Naive thymus-derived CD4-positive, alpha-beta T cell (primary cell): ENCODE measurements at regions not wholly inside any gene's neighbourhood (a gene's known extent, or its start where the extent isn't known, plus 50 kb on each side); places are given as distances from the start of the nearest gene placed in this dataset.
"Not testable (repeated sequence)": the region's sequence is repeated elsewhere in the genome, so short reads cannot be mapped to it uniquely, and the experiment has no call there.

Experiments used
- ATAC-seq: fragments of 150-1000 bp; cut with Tn5 transposase; 2 replicates; pipeline ENCODE4 v1.10.0; 2021; ENCODE audit warnings: mild to moderate bottlenecking, moderate library complexity
- CTCF ChIA-PET: fragments of 350-600 bp; sonication (Branson Sonifier 250); formaldehyde crosslinking; loops from one replicate; lab custom pipeline; 2021; ENCODE audit warnings: antibody characterized with exemption; lab: Charles Lee
- POLR2A ChIA-PET: fragments of 350-600 bp; sonication (Branson Sonifier 250); formaldehyde crosslinking; loops from one replicate; lab custom pipeline; 2021; ENCODE audit warnings: antibody characterized with exemption, inconsistent platforms; lab: Charles Lee
- DNase-seq, 9 donors: peaks; one replicate each; pipeline versions ENCODE4 v3.0.0 to v3.0.0-alpha.2; 2020 to 2022; ENCODE audit warnings: mixed read lengths in 1 of 9
- H3K27ac ChIP-seq: one replicate; pipeline ENCODE4 v1.7.0; 2013; ENCODE audit warnings: mild to moderate bottlenecking, low read depth, low read length, moderate library complexity
- H3K27me3 ChIP-seq, 2 donors: one replicate each; pipeline ENCODE4 v1.7.0; 2013; ENCODE audit warnings: low read length in 2 of 2, mild to moderate bottlenecking in 2 of 2, moderate library complexity in 2 of 2; ENCODE audit not compliant: control insufficient read depth in 2 of 2, insufficient read depth in 2 of 2
- H3K36me3 ChIP-seq, 3 experiments: 1 replicate in 2 of 3; 2 replicates in 1 of 3; pipeline ENCODE4 v1.7.0; 2013; ENCODE audit warnings: low read length in 3 of 3, mild to moderate bottlenecking in 3 of 3, moderate library complexity in 1 of 3; ENCODE audit not compliant: insufficient read depth in 3 of 3, control insufficient read depth in 2 of 3
- H3K4me1 ChIP-seq, 2 donors: one replicate each; pipeline ENCODE4 v1.7.0; 2013; ENCODE audit warnings: low read length in 2 of 2, mild to moderate bottlenecking in 2 of 2, moderate library complexity in 1 of 2; ENCODE audit not compliant: control insufficient read depth in 2 of 2, insufficient read depth in 2 of 2
- H3K4me3 ChIP-seq: 2 replicates; pipeline ENCODE4 v1.7.0; 2013; ENCODE audit warnings: mild to moderate bottlenecking, low read length
- H3K9me3 ChIP-seq, 3 experiments: 1 replicate in 2 of 3; 2 replicates in 1 of 3; pipeline ENCODE4 v1.7.0; 2013; ENCODE audit warnings: low read length in 3 of 3; ENCODE audit not compliant: control insufficient read depth in 2 of 3
- H3K27ac Mint-ChIP-seq, 9 donors: one replicate each; pipeline ENCODE4 v1.8.0; 2020 to 2022; ENCODE audit warnings: mixed read lengths in 9 of 9, mild to moderate bottlenecking in 8 of 9, moderate library complexity in 5 of 9, inconsistent platforms in 2 of 9
- H3K27me3 Mint-ChIP-seq, 5 donors: one replicate each; pipeline ENCODE4 v1.8.0; 2021 to 2022; ENCODE audit warnings: mixed read lengths in 5 of 5, mild to moderate bottlenecking in 1 of 5
- H3K36me3 Mint-ChIP-seq, 5 donors: one replicate each; pipeline ENCODE4 v1.8.0; 2020 to 2022; ENCODE audit warnings: mixed read lengths in 5 of 5, mild to moderate bottlenecking in 3 of 5, inconsistent platforms in 1 of 5
- H3K4me1 Mint-ChIP-seq, 7 donors: one replicate each; pipeline ENCODE4 v1.8.0; 2020 to 2022; ENCODE audit warnings: mixed read lengths in 7 of 7, mild to moderate bottlenecking in 3 of 7, inconsistent platforms in 1 of 7
- H3K4me3 Mint-ChIP-seq, 10 donors: one replicate each; pipeline ENCODE4 v1.8.0; 2020 to 2022; ENCODE audit warnings: mild to moderate bottlenecking in 10 of 10, mixed read lengths in 10 of 10, moderate library complexity in 6 of 10, inconsistent platforms in 2 of 10
- H3K9me3 Mint-ChIP-seq, 11 donors: one replicate each; pipeline ENCODE4 v1.8.0; 2020 to 2022; ENCODE audit warnings: mixed read lengths in 11 of 11, mild to moderate bottlenecking in 4 of 11, inconsistent platforms in 1 of 11, moderate library complexity in 1 of 11
- intact Hi-C, 2 donors: fragments of 100-400 bp; cut with micrococcal nuclease; formaldehyde crosslinking; loops; one replicate each; pipeline ENCODE4 v1.15.1; 2023

- Mint-ChIP-seq H3K9me3 (peaks cover 0 to 6% (median 0%) of the 10 kb centered on the region in 11 donors), H3K27me3 (no peaks in the 10 kb centered on the region), H3K27ac (no peak overlapping the region), H3K4me3 (no peak overlapping the region), H3K36me3 (peaks cover 0 to 6% (median 4%) of the 10 kb centered on the region in 5 donors), H3K4me1 (peaks cover 0 to 3% (median 3%) of the 10 kb centered on the region in 7 donors)
- Histone ChIP-seq H3K4me1 (no peaks in the 10 kb centered on the region), H3K27me3 (no peaks in the 10 kb centered on the region), H3K36me3 (no peaks in the 10 kb centered on the region), H3K4me3 (no peak overlapping the region), H3K9me3 (no peaks in the 10 kb centered on the region), H3K27ac (no peak overlapping the region)
- POLR2A ChIA-PET = no interaction called here
- DNase-seq = no peak
- CTCF ChIA-PET = no interaction called here
- intact Hi-C loops = no loop called here
- no peak for ATAC-seq
These were observed 116.3 kb upstream of the PNPLA4 start for GRCh38 chrX:8043546-8043945.

GRCh38 chrX:8043121-8043520, 115.9 kb upstream of the PNPLA4 start:
- no peaks in the 10 kb centered on the region for H3K9me3 ChIP-seq
- Mint-ChIP-seq H3K27ac (no peak overlapping the region), H3K27me3 (no peaks in the 10 kb centered on the region), H3K9me3 (peaks cover 0 to 6% (median 0%) of the 10 kb centered on the region in 11 donors), H3K4me3 (no peak overlapping the region), H3K36me3 (peaks cover 0 to 6% (median 4%) of the 10 kb centered on the region in 5 donors), H3K4me1 (peaks cover 0 to 7% (median 7%) of the 10 kb centered on the region in 7 donors)
- H3K36me3 ChIP-seq = no peaks in the 10 kb centered on the region
- H3K27ac ChIP-seq = no peak overlapping the region
- H3K4me1 ChIP-seq = no peaks in the 10 kb centered on the region
- H3K4me3 ChIP-seq = no peak overlapping the region
- CTCF ChIA-PET = no interaction called here
- intact Hi-C loops = no loop called here
- no peak for ATAC-seq
- no peak for DNase-seq
- POLR2A ChIA-PET = no interaction called here
- no peaks in the 10 kb centered on the region for H3K27me3 ChIP-seq

- no peaks in the 10 kb centered on the region for H3K27me3 ChIP-seq
- no peak overlapping the region for H3K4me3 ChIP-seq
- intact Hi-C loops = no loop called here
- no peak for DNase-seq
- no peaks in the 10 kb centered on the region for H3K4me1 ChIP-seq
- Mint-ChIP-seq H3K9me3 (peaks cover 0 to 6% (median 0%) of the 10 kb centered on the region in 11 donors), H3K27ac (no peak overlapping the region), H3K36me3 (peaks cover 0 to 6% (median 4%) of the 10 kb centered on the region in 5 donors), H3K4me1 (peaks cover 0 to 15% (median 14%) of the 10 kb centered on the region in 7 donors), H3K4me3 (no peak overlapping the region), H3K27me3 (no peaks in the 10 kb centered on the region)
- no peaks in the 10 kb centered on the region for H3K9me3 ChIP-seq
- H3K27ac ChIP-seq = no peak overlapping the region
- ATAC-seq = no peak
- no peaks in the 10 kb centered on the region for H3K36me3 ChIP-seq
- POLR2A ChIA-PET = no interaction called here
- CTCF ChIA-PET = no interaction called here
These were observed 115.1 kb upstream of the PNPLA4 start for GRCh38 chrX:8042304-8042703.

DNA sequence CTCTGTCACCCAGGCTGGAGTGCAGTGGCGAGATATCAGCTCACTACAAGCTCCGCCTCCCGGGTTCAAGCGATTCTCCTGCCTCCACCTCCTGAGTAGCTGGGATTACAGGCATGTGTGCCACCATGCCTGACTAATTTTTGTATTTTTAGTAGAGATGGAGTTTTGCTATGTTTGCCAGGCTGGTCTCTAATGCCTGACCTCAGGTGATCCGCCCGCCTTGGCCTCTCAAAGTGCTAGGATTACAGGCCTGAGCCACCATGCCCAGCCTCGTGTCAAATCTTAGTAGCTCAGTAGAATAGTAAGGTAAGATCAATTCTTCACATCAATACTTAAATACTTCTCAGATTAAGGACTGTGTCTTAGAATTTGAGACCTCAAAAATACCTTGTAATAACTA, 112.5 kb upstream of the PNPLA4 start:
- H3K9me3 Mint-ChIP-seq, H3K4me1 ChIP-seq, H3K9me3 ChIP-seq, ATAC-seq, H3K4me3 Mint-ChIP-seq, intact Hi-C loops, CTCF ChIA-PET, H3K27ac Mint-ChIP-seq, H3K36me3 ChIP-seq, H3K27me3 ChIP-seq, H3K27me3 Mint-ChIP-seq, DNase-seq, H3K36me3 Mint-ChIP-seq, POLR2A ChIA-PET, H3K4me3 ChIP-seq, H3K27ac ChIP-seq: not testable (repeated sequence)
- peaks cover 0 to 26% (median 18%) of the 10 kb centered on the region in 7 donors for H3K4me1 Mint-ChIP-seq

- POLR2A ChIA-PET = no interaction called here
These were observed 110.6 kb upstream of the PNPLA4 start for GRCh38 chrX:8037593-8038348.

DNA sequence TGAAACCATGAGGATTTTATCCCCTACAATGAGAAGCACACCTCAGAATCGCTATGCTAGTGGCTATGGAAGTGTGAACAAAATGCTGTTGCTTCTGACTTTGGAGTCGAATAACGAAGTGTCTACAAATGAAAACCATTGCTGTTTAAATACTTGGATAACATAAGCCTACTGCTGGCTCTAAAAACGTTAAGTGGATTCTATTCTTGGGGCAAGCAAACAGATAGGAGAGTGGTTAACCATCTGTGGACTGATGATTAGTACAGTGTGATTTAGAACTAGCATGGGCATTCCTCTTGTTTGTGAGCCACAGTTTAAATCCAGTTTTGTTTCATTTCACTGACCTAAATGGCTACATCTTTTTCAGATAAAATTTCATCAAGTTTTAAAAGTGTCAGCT, 109.7 kb upstream of the PNPLA4 start:
- Mint-ChIP-seq H3K36me3 (no peaks in the 10 kb centered on the region), H3K4me3 (peak overlapping the region in 1 of 10 donors; percentile 80), H3K4me1 (peaks cover 0 to 26% (median 18%) of the 10 kb centered on the region in 7 donors), H3K27me3 (no peaks in the 10 kb centered on the region), H3K9me3 (no peaks in the 10 kb centered on the region), H3K27ac (peak overlapping the region in 3 of 9 donors; percentile 0 to 83 (median 75))
- no peak overlapping the region for H3K4me3 ChIP-seq
- no peaks in the 10 kb centered on the region for H3K36me3 ChIP-seq
- ChIA-PET CTCF (no interaction called here), POLR2A (no interaction called here)
- H3K4me1 ChIP-seq = no peaks in the 10 kb centered on the region
- intact Hi-C loops = no loop called here
- no peak for DNase-seq
- H3K27ac ChIP-seq = no peak overlapping the region
- no peaks in the 10 kb centered on the region for H3K9me3 ChIP-seq
- no peaks in the 10 kb centered on the region for H3K27me3 ChIP-seq
- no peak for ATAC-seq

More at GRCh38 chrX:8037593-8038348, 110.6 kb upstream of the PNPLA4 start:
- no peak for DNase-seq
- Mint-ChIP-seq H3K36me3 (no peaks in the 10 kb centered on the region), H3K9me3 (no peaks in the 10 kb centered on the region), H3K27ac (peak overlapping the region in 7 of 9 donors; percentile 26 to 83 (median 53)), H3K4me3 (peak overlapping the region; percentile 3 to 83 (median 66)), H3K27me3 (no peaks in the 10 kb centered on the region), H3K4me1 (peaks cover 0 to 26% (median 18%) of the 10 kb centered on the region in 7 donors)
- H3K4me3 ChIP-seq = peak overlapping the region; percentile 44
- no peak for ATAC-seq
- no peak overlapping the region for H3K27ac ChIP-seq
- no peaks in the 10 kb centered on the region for H3K36me3 ChIP-seq
- H3K9me3 ChIP-seq = no peaks in the 10 kb centered on the region
- no peaks in the 10 kb centered on the region for H3K27me3 ChIP-seq
- CTCF ChIA-PET = no interaction called here
- intact Hi-C loops = no loop called here
- no peaks in the 10 kb centered on the region for H3K4me1 ChIP-seq

- H3K36me3 ChIP-seq = no peaks in the 10 kb centered on the region
- H3K27me3 ChIP-seq = no peaks in the 10 kb centered on the region
- no peak overlapping the region for H3K4me3 ChIP-seq
- intact Hi-C loops = no loop called here
- no peaks in the 10 kb centered on the region for H3K4me1 ChIP-seq
- Mint-ChIP-seq H3K4me1 (peaks cover 0 to 26% (median 18%) of the 10 kb centered on the region in 7 donors), H3K9me3 (no peaks in the 10 kb centered on the region), H3K36me3 (no peaks in the 10 kb centered on the region), H3K27me3 (no peaks in the 10 kb centered on the region), H3K27ac (no peak overlapping the region), H3K4me3 (no peak overlapping the region)
- no peak overlapping the region for H3K27ac ChIP-seq
- CTCF ChIA-PET = no interaction called here
- no peak for ATAC-seq
- POLR2A ChIA-PET = no interaction called here
- DNase-seq = no peak
- no peaks in the 10 kb centered on the region for H3K9me3 ChIP-seq
These were observed 106.8 kb upstream of the PNPLA4 start for GRCh38 chrX:8034058-8034457.
